GM23338 (cell line): ENCODE measurements at regions not wholly inside any gene's neighbourhood (a gene's known extent, or its start where the extent isn't known, plus 50 kb on each side); places are given as distances from the start of the nearest gene placed in this dataset.

Source experiments
- CREB1 ChIP-seq: fragments of 250-450 bp; sonication (Bioruptor Pico); IDR thresholded peaks from 2 replicates; pipeline ENCODE4 v1.5.0; 2020; ENCODE audit warnings: low read depth, mild to moderate bottlenecking, moderate library complexity
- CTCF ChIP-seq, 2 experiments: fragments of 200-600 bp in 1 of 2; sonication (generic) in 1 of 2; conservative IDR thresholded peaks; 2 replicates each; pipeline versions ENCODE4 v1.5.1 to v1.6.1; 2016 to 2017; ENCODE audit warnings: antibody characterized with exemption in 2 of 2, low read depth in 2 of 2, mild to moderate bottlenecking in 2 of 2, moderate library complexity in 1 of 2
- ETS1 ChIP-seq: IDR thresholded peaks from 2 replicates; pipeline ENCODE4 v1.6.1; 2016; ENCODE audit warnings: antibody characterized with exemption
- EZH2 ChIP-seq: fragments of 200-600 bp; sonication (generic); IDR thresholded peaks from one replicate; pipeline ENCODE4 v1.8.0; 2017; ENCODE audit warnings: antibody characterized with exemption, mild to moderate bottlenecking, low read depth; ENCODE audit not compliant: unreplicated experiment
- EZH2phosphoT487 ChIP-seq: fragments of 200-600 bp; sonication (generic); IDR thresholded peaks from one replicate; pipeline ENCODE4 v1.8.1; 2018; ENCODE audit warnings: antibody characterized with exemption; ENCODE audit not compliant: unreplicated experiment
- JUNB ChIP-seq: IDR thresholded peaks from one replicate; pipeline ENCODE4 v1.6.1; 2016; ENCODE audit warnings: antibody characterized with exemption; ENCODE audit not compliant: unreplicated experiment
- POLR2AphosphoS5 ChIP-seq: IDR thresholded peaks from 2 replicates; pipeline ENCODE4 v1.6.1; 2016; ENCODE audit warnings: antibody characterized with exemption, low read depth
- REST ChIP-seq: IDR thresholded peaks from one replicate; pipeline ENCODE4 v1.6.1; 2018; ENCODE audit warnings: antibody characterized with exemption; ENCODE audit not compliant: unreplicated experiment
- ZNF331 ChIP-seq: fragments of 250-450 bp; sonication (Bioruptor Pico); IDR thresholded peaks from 2 replicates; pipeline ENCODE4 v1.5.0; 2020; ENCODE audit warnings: low read depth, mild to moderate bottlenecking, moderate library complexity

GRCh38 chr10:78220781-78221180 is 187.1 kb downstream of the RPS24 start:
- TF ChIP-seq EZH2 (no peak), CTCF (conservative IDR thresholded peaks at IDR 0.05; ENCODE audit: low read depth in 2 of 2) (no peak), JUNB (no peak), CREB1 (CRISPR knock-in tag) (no peak), ETS1 (no peak), REST (no peak), EZH2phosphoT487 (no peak), ZNF331 (CRISPR knock-in tag) (no peak), POLR2AphosphoS5 (no peak)
